GM18502 (cell line): ENCODE measurements at regions not wholly inside any gene's neighbourhood (a gene's known extent, or its start where the extent isn't known, plus 50 kb on each side); places are given as distances from the start of the nearest gene placed in this dataset.
"Not testable (repeated sequence)": the region's sequence is repeated elsewhere in the genome, so short reads cannot be mapped to it uniquely, and the experiment has no call there.

Source experiments
- ATAC-seq: cut with Tn5 transposase; IDR thresholded peaks from one replicate; pipeline ENCODE4 v1.9.1; 2021; ENCODE audit warnings: mild to moderate bottlenecking; ENCODE audit not compliant: unreplicated experiment, poor library complexity

DNA sequence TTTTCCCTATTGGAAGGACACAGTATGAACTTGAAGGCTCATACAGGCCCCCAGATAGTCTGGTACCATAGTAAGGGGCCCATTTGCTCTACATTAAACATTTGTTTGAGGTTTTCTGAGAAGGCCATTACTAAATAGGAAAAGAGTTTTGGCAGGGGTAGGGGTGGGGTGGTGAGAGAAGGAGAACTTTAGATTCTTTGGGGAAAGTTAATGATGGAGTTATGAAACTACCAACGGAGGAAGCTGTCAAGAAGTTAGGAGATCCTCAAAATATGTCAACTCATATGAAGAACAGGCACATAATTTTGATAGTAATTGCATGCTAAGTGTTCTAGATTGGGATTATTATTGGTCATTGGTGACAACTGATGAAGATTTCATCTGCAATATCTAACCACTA, 114.7 kb downstream of the TAF11L14 start:
- ATAC-seq: no peak

DNA sequence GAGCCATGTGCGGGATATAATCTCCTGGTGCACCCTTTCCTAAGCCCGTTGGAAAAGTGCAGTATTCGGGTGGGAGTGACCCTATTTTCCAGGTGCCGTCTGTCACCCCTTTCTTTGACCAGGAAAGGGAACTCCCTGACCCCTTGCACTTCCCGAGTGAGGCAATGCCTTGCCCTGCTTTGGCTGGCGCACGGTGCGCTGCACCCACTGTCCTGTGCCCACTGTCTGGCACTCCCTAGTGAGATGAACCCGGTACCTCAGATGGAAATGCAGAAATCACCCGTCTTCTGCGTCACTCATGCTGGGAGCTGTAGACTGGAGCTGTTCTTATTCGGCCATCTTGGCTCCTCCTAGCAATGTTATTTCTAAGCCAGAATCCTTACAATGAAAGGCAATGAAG, 121.1 kb downstream of the TAF11L14 start:
- ATAC-seq: not testable (repeated sequence)

DNA sequence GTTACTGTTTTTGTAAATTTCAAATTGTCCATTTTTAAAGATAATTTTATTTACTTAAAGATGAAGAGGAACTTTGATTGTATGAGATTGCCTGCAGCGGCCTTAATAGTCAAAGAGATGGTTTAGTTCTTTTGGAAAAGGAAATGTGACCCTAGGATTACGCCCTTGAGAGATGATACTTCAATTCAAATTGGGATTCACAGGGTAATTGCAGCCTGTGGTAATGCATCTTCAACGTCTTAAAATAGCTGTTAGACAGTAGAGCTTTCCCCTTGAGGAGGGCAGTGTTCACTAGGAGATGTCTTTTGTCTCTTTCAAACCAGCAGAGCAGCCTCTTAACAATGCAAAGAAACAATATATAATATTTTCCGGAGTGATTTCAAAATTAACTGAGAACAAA, 127.1 kb downstream of the TAF11L14 start:
- no peak for ATAC-seq

DNA sequence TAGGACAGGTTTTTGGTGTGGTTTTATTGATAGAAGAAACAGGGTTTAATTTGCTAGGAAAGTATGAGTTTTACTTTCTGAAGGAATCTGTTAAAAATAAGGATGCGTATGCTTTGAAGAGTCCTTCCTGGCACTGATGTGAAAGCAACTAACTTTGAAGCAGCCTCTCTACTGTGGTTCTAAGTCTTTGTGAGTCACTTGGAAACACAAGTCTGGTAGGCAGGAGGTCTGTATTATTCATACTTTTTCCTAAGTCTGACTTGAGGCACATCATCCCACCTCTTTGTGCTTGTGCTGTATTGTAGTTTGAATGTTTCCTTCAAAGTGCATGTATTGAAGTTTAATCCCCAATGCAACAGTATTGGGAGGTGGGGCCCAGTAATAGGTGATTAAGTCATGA, 129.0 kb downstream of the TAF11L14 start:
- no peak for ATAC-seq

DNA sequence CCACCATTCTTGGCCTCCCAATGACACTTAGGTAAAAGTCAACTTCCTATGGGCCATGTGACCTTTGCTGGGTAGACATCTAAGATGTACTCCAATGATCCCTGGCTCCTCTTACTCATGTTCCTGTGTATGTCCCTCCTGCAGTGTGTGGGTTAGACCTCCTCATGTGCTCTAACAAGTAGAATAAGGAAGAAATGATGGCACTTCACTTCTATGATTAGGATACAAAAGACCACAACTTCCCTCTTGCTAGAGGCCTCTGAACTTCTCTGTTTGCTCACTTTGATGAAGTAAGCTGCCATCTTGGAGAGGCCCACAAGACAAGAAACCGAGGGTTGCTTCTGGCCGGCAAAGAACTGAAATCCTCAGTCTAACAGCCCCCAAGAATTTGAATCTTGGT, 131.8 kb downstream of the TAF11L14 start:
- no peak for ATAC-seq

DNA sequence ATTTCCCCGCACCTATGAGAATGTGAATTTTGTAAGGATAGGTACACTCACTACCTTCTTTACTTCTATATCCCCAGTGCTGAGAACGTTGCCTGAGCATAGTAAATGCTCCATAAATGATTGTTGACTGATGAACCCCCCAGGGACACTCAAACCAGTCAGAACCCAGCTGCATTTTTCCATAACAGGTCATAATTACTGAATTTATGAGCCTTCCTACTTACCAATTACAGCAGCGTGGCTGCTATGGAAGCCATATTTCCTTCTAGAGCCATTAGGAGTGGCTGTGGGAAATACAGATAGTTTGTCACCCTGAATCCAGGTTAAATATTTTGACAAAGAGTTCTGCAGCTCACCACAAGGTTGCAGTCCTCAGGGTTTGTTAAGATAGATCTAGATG, 135.0 kb downstream of the TAF11L14 start:
- no peak for ATAC-seq

DNA sequence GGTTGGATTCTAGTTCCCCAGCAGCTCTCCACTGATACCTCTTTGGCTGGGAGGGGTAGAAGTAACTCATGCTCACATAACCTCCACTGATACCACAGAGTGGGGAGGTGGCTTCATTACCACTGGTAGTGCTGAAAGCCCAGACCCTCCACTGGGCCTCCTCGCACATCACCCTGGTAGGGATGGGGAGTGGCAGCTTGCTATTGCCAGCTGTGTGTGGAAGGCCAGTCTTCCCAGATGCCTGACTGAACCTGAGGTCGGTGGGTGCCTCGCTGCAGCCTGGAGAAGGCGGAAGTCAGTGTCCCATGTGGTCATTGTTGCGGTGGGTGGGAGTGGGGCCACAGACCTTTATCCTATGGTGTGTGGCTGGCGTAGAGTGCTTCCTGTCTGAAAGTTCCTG, 138.0 kb downstream of the TAF11L14 start:
- ATAC-seq: no peak

DNA sequence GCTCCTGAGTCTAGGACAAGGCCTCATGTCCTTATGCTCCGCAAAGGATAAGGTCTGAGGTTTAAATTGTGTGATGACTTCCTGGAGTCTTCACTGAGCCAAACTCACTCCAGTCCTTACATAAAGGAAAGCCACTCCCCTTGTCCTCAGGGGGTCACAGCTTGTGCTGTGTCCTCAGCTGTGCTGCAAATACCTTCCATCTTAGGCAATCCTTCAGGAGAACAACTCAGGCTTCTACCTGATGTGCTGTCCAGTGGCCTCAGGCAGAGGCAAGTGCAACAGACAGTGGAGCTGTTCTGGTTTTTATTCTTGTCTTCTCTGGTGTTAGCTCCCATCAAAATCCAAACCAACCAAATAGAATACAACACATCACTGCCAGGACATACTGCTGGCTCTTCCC, 151.5 kb downstream of the TAF11L14 start:
- ATAC-seq: no peak

DNA sequence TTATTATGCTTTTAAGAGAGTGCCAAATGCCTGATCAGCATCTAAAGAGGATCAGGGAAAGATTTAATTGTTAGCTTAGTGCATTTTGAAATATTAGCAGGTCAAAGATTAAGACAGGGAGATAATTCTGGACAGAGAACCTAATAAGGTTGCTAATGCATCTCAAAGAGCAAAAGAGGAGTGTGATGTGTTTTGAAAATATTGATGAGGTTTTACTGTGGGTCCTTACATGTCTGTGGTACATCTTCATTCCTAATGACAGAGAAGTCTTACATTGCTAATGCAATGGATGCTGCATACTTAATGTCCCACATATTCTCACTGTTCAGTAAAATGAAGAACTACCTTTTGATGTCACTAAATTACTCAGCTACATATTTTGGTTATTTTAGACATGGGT, 154.1 kb downstream of the TAF11L14 start:
- no peak for ATAC-seq

DNA sequence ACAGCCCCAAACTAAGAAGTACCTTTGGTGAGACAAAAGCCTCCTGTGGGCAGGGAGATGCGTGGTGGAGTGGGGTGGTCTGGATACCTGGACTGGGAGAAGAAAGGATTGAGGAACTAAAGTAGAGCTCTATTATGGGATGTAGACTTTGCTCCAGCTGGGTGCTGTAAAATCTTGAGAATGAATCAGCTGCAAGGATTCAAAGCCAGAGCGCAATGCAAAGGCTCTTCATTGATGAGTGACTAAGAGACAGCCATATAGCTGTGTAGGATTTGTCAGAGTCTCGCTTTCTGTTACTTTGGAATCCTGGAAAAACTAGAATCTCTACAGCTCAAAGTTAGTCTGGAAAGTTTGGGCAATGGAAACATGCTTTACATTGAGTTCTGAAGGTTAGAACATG, 159.9 kb downstream of the TAF11L14 start:
- no peak for ATAC-seq

DNA sequence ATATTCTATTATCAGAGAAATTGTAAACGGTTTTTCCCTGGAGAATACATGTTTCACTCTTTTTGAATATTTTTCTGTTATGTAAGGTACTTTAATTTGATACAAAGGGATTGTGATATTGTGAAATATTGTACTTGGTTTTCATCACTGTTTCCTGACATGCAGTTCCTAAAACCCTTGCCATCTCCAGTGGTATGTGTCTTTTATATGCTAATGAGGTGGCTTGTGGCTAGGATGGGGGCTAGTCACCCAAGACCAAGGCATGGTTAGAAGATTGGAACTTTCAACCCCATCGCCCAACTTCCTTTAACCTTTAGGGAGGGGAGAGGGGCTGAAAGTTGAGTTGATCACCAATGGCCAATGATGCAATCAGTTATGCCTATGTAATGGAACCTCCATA, 160.6 kb downstream of the TAF11L14 start:
- ATAC-seq: no peak

DNA sequence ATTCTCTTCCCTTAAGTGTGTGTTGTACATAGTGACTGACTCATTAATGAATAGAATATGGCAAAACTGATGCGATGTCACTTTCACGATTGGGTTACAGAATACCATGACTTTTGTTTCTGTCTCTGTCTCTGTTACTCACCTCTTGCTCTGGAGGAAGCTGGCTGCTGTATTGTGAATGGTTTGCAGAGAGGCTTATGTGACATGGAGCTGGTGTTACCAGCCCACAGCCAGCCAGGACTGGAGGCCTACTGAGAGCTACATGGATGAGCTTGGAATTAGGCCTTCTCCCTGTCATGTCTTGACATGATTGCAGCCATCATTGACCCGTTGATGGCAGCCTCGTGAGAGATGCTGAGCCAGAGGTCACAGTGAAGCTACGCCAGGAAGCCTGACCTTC, 161.9 kb downstream of the TAF11L14 start:
- no peak for ATAC-seq

DNA sequence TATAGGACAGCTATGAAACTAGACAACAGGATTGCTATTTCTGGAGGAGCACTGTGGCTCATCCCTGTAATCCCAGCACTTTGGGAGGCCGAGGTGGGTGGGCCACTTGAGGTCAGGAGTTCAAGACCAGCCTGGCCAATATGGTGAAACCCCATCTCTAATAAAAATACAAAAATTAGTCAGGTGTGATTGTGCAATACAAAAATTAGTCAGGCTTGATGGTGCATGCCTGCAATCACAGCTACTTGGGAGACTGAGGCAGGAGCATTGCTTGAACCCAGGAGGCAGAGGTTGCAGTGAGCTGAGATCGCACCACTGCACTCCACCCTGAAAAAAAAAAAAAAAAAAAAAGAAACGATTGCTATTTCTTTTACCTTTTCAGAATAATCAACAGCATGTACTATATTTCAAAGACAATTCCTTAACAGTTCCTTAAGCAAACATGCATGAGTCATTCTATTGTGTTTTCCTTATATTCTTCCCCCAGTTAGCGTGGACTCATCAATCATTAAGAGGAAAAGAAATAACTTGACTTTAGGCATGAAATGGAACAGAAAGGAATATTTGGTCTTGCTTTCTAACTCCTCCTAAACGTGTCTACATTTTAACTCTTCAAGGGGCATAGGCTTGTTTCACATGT, 162.6 kb downstream of the TAF11L14 start:
- no peak for ATAC-seq

DNA sequence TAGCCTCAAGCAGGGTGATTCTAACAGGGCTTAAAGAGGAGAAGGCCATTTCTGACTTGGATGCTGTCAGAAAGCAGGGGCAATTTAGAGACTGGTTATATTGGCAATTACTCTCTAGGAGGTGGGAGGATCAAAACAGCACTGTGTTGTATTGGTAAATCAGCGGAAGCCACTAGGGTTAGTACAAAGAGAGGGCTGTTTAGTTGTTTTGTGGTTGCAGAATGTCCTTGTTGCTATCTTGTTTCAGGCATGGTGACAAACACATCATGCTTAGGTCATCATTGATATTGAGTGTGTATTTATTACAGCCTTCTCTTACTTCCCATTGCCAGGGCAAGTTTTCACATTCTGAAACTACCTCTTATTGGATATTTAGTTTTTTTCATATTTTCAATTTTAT, 165.3 kb downstream of the TAF11L14 start:
- no peak for ATAC-seq

DNA sequence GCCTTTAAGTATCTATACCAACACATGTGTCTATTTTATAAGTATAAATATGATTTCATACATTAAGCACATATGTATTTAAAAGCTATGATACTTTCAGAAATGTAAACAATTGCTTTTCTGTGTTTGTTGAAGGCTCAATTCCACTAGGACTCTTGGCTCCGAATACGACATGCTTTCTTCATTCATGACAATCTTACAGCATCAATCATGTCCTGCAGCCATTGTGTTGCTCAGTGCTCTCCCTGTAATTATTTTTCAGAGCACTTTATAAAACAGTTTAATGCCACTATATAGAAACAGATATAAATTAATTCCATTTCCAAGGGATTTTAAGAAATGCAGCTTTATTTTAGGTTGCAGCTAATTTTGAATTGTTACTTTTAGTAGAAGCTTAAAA, 167.3 kb downstream of the TAF11L14 start:
- no peak for ATAC-seq

DNA sequence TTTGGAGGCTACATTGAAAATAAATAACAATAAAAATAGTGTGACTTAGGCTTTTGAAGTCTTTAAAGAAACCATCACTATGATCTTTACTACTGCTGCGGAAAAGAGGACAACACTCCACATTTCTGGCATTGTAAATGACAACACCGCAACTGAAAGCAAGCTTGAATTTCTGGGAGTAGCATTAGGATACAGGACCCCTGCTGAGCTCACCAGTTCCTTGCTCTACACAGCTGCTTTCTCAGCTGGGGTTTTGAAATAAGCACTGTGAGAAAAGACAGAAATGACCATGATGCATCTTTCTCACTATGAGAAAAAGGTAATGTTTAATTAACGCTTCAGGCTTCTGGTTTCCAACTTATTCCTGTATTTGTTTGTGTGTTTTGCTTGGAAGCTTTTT, 168.0 kb downstream of the TAF11L14 start:
- no peak for ATAC-seq

DNA sequence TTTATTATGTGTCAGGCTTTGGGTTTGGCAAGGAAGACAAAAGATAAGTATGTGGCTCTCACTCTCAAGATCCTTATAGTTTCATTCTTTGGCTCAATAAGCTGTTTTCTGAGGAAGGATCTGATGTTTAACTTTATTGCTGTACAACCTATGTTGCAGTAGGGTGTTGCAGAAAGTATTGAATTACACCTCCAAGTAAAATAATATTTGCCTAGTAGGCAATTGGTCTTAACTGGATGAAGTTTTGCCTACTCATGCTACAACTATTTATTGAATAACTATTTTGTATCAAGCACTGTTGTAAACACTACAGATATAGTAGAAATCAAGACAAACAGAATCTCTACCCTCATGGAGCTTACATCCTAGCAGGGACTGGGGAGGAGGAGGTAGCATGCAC, 169.7 kb downstream of the TAF11L14 start:
- no peak for ATAC-seq

DNA sequence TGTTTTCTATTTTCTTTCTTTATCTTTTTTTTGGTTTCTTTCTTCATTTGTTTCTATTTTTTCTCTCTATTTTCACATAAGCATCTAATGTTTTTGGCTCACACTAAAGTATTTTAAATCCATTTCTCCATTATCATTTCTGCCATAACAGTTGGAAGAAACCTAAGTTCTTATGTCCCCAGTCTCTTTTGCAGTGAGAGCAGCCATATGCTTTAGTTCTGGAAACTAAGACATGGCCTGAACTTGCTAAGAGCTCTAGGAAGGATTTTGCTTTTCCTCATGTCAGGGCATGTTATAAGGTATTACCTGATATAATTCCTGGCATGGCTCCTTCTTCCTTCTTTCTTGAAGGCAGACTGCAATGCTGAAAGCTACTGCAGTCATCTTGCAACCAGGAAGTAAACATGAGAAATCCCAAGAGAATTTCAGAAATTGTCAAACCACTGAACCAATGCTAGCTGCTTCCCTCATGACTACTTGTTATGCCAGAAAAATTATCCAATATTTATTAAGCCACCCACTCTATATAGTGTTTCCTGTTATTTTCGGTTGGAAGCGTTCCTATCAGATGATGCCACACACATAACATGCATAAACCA, 171.1 kb downstream of the TAF11L14 start:
- no peak for ATAC-seq

DNA sequence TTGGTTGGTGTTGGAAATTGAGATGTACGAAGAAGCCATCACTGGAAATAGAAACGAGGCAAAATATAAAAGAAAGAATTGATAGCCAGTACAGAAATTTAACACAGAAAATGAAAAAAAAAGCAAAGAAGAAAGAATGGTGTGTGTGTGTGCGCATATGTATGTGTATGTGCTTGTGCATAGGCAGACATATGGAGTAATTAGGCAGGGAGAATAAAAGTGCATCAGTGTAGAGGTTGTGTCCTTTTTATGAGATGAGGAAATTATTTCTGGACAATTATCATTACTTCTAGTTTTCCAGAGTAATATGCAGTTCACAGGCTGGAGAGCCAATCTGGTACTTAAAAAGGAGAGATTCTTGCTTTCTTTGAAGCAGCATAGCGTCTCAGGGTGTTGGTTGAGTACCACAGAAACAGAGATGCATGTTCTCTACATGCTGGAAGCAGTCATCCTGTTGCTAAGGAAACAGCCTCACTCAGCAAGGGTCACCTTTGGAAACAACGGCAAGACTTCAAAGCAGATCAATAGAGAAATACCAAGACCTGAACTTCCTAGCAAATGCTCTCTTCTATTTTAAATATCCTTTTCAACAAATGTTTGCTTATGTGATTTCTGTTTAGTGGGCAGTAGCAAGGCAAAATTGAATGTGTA, 172.7 kb downstream of the TAF11L14 start:
- ATAC-seq: no peak

DNA sequence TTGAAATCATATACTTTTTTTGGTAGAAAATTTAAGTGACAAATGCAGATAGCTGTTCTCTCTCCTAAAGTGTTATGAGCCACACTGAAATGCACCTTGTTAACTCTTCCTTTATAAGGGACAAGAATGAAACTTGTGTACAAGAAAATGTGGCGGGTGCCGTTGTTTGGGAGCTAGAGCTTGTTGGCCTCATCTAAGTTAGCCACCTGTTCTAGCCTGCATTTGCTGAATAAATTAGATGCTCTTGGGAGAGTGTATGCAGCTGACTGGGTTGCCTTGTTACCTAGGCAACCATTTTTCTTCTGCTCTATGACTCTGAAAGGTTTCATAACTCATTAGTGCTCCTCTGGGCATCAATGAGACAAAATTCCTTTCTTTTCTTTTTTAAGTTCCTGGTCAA, 174.3 kb downstream of the TAF11L14 start:
- ATAC-seq: no peak

DNA sequence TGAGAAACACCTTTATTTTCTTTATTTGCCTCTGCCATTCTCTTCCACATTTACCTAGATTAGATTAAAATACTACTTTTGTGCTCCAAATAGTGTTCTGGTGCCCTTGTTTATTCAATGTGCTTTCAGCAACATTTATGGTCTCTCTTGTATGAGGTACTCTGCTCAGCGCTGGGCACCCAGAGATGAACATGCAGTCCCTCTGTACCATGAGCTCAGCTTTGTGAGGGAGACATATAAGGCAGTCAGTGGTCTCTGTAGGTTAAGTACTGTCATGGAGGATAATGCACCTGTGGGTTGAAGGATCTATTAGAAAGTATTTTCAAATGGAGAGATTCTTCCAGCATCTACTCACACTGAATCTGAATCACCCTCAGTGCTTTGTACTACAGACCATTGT, 176.5 kb downstream of the TAF11L14 start:
- no peak for ATAC-seq

DNA sequence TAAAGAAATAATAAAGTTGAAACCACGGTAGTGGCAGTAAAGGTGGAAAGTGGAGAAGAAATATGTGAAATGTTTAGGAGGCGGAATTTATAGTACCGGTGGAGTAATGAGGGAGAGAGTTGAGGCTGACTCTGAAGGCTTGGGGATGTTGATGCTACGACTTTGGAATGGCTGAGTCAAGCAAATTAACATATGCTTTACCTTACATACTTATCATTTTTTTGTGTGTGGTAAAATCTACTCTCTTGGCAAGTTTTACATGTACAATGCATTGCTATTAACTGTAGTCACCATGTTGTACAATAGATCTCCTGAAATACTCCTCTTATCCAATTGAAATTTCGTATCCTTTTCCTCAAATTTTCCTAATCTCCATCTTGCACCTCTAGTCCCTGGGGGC, 179.0 kb downstream of the TAF11L14 start:
- ATAC-seq: no peak
